Loucy (cell line): ENCODE measurements at regions not wholly inside any gene's neighbourhood (a gene's known extent, or its start where the extent isn't known, plus 50 kb on each side); places are given as distances from the start of the nearest gene placed in this dataset.

Experiments used
- CTCF ChIP-seq: fragments of 200-600 bp; sonication (generic); conservative IDR thresholded peaks from 2 replicates; pipeline ENCODE4 v1.5.1; 2014; ENCODE audit warnings: mild to moderate bottlenecking, antibody characterized with exemption, low read length
- EZH2phosphoT487 ChIP-seq: fragments of 200-600 bp; IDR thresholded peaks from 2 replicates; pipeline ENCODE4 v1.6.1; 2018; ENCODE audit warnings: antibody characterized with exemption, mild to moderate bottlenecking, moderate library complexity, borderline replicate concordance

DNA sequence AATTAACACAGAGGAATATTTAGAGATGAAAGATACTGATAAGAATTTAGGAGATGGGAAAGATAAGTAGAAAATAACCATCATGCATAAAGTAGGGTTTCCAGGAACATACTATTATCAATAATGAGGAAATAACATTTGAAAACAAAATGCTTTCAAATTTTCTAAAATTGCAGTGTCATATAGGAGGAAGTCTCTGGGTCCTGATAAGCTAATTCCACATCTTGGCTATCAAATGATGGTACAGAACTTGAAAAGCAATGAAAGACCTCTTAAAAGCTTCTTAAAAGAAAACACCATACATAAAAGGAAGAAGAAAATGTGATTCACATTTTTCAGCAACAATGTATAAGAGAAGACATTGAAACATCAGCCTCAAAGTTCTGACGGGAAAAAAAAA lies 1024.8 kb downstream of the TSN start:
- TF ChIP-seq EZH2phosphoT487: no peak
- no peak for TF ChIP-seq CTCF
